Limb (tissue), 2 donors: ENCODE measurements at regions not wholly inside any gene's neighbourhood (a gene's known extent, or its start where the extent isn't known, plus 50 kb on each side); places are given as distances from the start of the nearest gene placed in this dataset.

ENCODE experiments used
- DNase-seq, 2 donors: peaks; one replicate each; pipeline ENCODE4 v3.0.0-alpha.2; 2016; ENCODE audit errors: extremely low spot score in 2 of 2

- DNase-seq = no peak
These were observed 50.9 kb upstream of the AFF3 start for GRCh38 chr2:100193291-100193710.

GRCh38 chr2:100192825-100193224 lies 50.4 kb upstream of the AFF3 start:
- DNase-seq = no peak

- no peak for DNase-seq
These were observed 49.9 kb upstream of the AFF3 start for GRCh38 chr2:100192300-100192699.
